K562 (cell line): ENCODE measurements at regions not wholly inside any gene's neighbourhood (a gene's known extent, or its start where the extent isn't known, plus 50 kb on each side); places are given as distances from the start of the nearest gene placed in this dataset.

Experiments used
- ATAC-seq: fragments of 200-7000 bp; cut with Tn5 transposase; 3 replicates; pipeline ENCODE4 v1.9.1; 2020; ENCODE audit warnings: moderate library complexity
- BruUV-seq: library from RNA; stranded (reverse); fragments of 400-500 nt; replicated peaks from 2 replicates; lab custom pipeline; 2021; lab: Mats Ljungman, UMichigan
- CTCF ChIA-PET: fragments of 300-600 bp; formaldehyde crosslinking; extraction: SDS; loops from one replicate; lab custom pipeline; 2021; ENCODE audit warnings: low intra/inter-chr PET ratio; lab: Yijun Ruan, JAX
- POLR2A ChIA-PET: fragments of 300-600, 350-650 bp; sonication (Branson Sonifier 250); formaldehyde crosslinking; extraction: SDS; loops from one replicate; lab custom pipeline; 2021; ENCODE audit warnings: antibody characterized with exemption, inconsistent platforms; lab: Yijun Ruan, JAX
- DNase-seq, 4 experiments: peaks; one replicate each; pipeline versions ENCODE4 v3.0.0 to v3.0.0-alpha.2; 2011 to 2018; ENCODE audit warnings: low spot score in 3 of 4, mixed read lengths in 3 of 4; ENCODE audit errors: extremely low read depth in 1 of 4
- FAIRE-seq: peaks from 2 replicates; lab custom pipeline; 2011; peaks lifted over from hg19 to GRCh38; lab: Jason Lieb, UNC
- H2AFZ ChIP-seq: 2 replicates; pipeline ENCODE4 v1.6.0; 2011; ENCODE audit warnings: low read depth, low read length, control low read depth, inconsistent platforms
- H3K27ac ChIP-seq: fragments of 200-600 bp; 3 replicates; pipeline ENCODE4 v1.8.0; 2011; ENCODE audit warnings: low read depth, mild to moderate bottlenecking, control low read depth, inconsistent platforms, low read length, moderate library complexity, mixed read lengths; ENCODE audit errors: extremely low read depth
- H3K27me3 ChIP-seq, 2 experiments: fragments of 300-600 bp in 1 of 2; 2 replicates in 1 of 2; 3 replicates in 1 of 2; pipeline versions ENCODE4 v1.6.0 to v1.8.0; 2011; ENCODE audit warnings: inconsistent platforms in 2 of 2, low read length in 2 of 2, mild to moderate bottlenecking in 1 of 2, mixed read lengths in 1 of 2, moderate library complexity in 1 of 2; ENCODE audit not compliant: control insufficient read depth in 2 of 2, insufficient read depth in 2 of 2
- H3K36me3 ChIP-seq: fragments of 300-600 bp; 3 replicates; pipeline ENCODE4 v1.8.0; 2011; ENCODE audit warnings: mild to moderate bottlenecking, low read length, inconsistent platforms; ENCODE audit not compliant: control insufficient read depth, insufficient read depth
- H3K4me1 ChIP-seq, 2 experiments: fragments of 200-600 bp in 1 of 2; replicated peaks in 1 of 2; 2 replicates in 1 of 2; 3 replicates in 1 of 2; pipeline versions ENCODE4 v1.5.1 to v1.8.0; 2011; ENCODE audit warnings: inconsistent platforms in 2 of 2, low read length in 2 of 2, mild to moderate bottlenecking in 1 of 2, mixed read lengths in 1 of 2, moderate library complexity in 1 of 2; ENCODE audit not compliant: control insufficient read depth in 2 of 2, insufficient read depth in 2 of 2
- H3K4me2 ChIP-seq: 2 replicates; pipeline ENCODE4 v1.6.1; 2011; ENCODE audit warnings: low read length, control low read depth, inconsistent platforms, mixed read lengths; ENCODE audit not compliant: insufficient read depth
- H3K4me3 ChIP-seq: fragments of 200-600 bp; sonication (generic), shearing (Covaris generic); 2 replicates; pipeline ENCODE4 v1.5.1; 2016; ENCODE audit warnings: control low read depth, inconsistent platforms
- H3K79me2 ChIP-seq: fragments of 200-600 bp; 3 replicates; pipeline ENCODE4 v1.8.0; 2011; ENCODE audit warnings: low read length, inconsistent platforms; ENCODE audit not compliant: control insufficient read depth, insufficient read depth
- H3K9ac ChIP-seq, 2 experiments: 2 replicates each; pipeline versions ENCODE4 v1.6.0 to v1.6.1; 2011; ENCODE audit warnings: low read depth in 2 of 2, low read length in 2 of 2, control low read depth in 1 of 2, inconsistent platforms in 1 of 2, mild to moderate bottlenecking in 1 of 2, mixed read lengths in 1 of 2; ENCODE audit not compliant: insufficient read depth in 1 of 2
- H3K9me1 ChIP-seq: one replicate; pipeline ENCODE4 v1.6.0; 2011; ENCODE audit warnings: inconsistent platforms, mild to moderate bottlenecking, low read length, moderate library complexity; ENCODE audit not compliant: control insufficient read depth, insufficient read depth
- H3K9me3 ChIP-seq: replicated peaks from 2 replicates; pipeline ENCODE4 v1.5.1; 2011; ENCODE audit warnings: low read depth, low read length, inconsistent platforms; ENCODE audit not compliant: control insufficient read depth, insufficient read depth
- H4K20me1 ChIP-seq: replicated peaks from 2 replicates; pipeline ENCODE4 v1.6.1; 2011; ENCODE audit warnings: low read length, inconsistent platforms, mixed read lengths; ENCODE audit not compliant: control insufficient read depth, insufficient read depth
- CBX5 ChIP-seq: IDR thresholded peaks from 2 replicates; pipeline ENCODE4 v1.6.1; 2014; ENCODE audit warnings: low read depth, borderline replicate concordance
- EGR1 ChIP-seq: fragments of 450-650 bp; conservative IDR thresholded peaks from 2 replicates; pipeline ENCODE4 v1.6.1; 2017; ENCODE audit warnings: mild to moderate bottlenecking
- EP400 ChIP-seq: fragments of 450-650 bp; IDR thresholded peaks from 2 replicates; pipeline ENCODE4 v1.6.1; 2017; ENCODE audit warnings: antibody characterized with exemption, mild to moderate bottlenecking, moderate library complexity
- GTF2F1 ChIP-seq: IDR thresholded peaks from 2 replicates; pipeline ENCODE4 v1.6.1; 2011; ENCODE audit warnings: low read depth, low read length, improper control_type of control experiment
- HCFC1 ChIP-seq: IDR thresholded peaks from 2 replicates; pipeline ENCODE4 v1.6.1; 2012; ENCODE audit warnings: low read depth, low read length, improper control_type of control experiment
- MXD1 ChIP-seq: fragments of 250-450 bp; sonication (Bioruptor Pico); IDR thresholded peaks from 2 replicates; pipeline ENCODE4 v1.8.0; 2021; ENCODE audit warnings: borderline replicate concordance, mild to moderate bottlenecking, moderate library complexity; ENCODE audit not compliant: poor library complexity, severe bottlenecking
- RBFOX2 ChIP-seq: fragments of 200-400 bp; formaldehyde crosslinking; IDR thresholded peaks from 2 replicates; pipeline ENCODE4 v1.6.1; 2017; ENCODE audit warnings: low read depth, mild to moderate bottlenecking, low read length, moderate library complexity
- RBM25 ChIP-seq: fragments of 200-400 bp; formaldehyde crosslinking; IDR thresholded peaks from 2 replicates; pipeline ENCODE4 v1.6.1; 2018; ENCODE audit warnings: low read length, low read depth, moderate library complexity; ENCODE audit not compliant: severe bottlenecking
- REST ChIP-seq, 2 experiments: fragments of 450-650 bp; formaldehyde crosslinking in 1 of 2; IDR thresholded peaks; 2 replicates each; pipeline versions ENCODE4 v1.4.0 to v1.6.1; 2014 to 2020; ENCODE audit warnings: mild to moderate bottlenecking in 2 of 2, borderline replicate concordance in 1 of 2, low read depth in 1 of 2
- TCF3 ChIP-seq: sonication (generic); formaldehyde crosslinking; IDR thresholded peaks from 2 replicates; pipeline ENCODE4 v1.4.0; 2020; ENCODE audit warnings: mild to moderate bottlenecking, missing genetic modification reagents
- ZFPM2 ChIP-seq: fragments of 250-450 bp; sonication (Bioruptor Pico); IDR thresholded peaks from 2 replicates; pipeline ENCODE4 v1.5.1; 2022; ENCODE audit warnings: mild to moderate bottlenecking
- ZNF133 ChIP-seq: fragments of 250-450 bp; sonication (Bioruptor Pico); IDR thresholded peaks from 2 replicates; pipeline ENCODE4 v1.4.0; 2020; ENCODE audit warnings: mild to moderate bottlenecking
- ZNF165 ChIP-seq: fragments of 250-450 bp; sonication (Bioruptor Pico); IDR thresholded peaks from 2 replicates; pipeline ENCODE4 v1.4.0; 2020; ENCODE audit warnings: borderline replicate concordance
- ZNF384 ChIP-seq: IDR thresholded peaks from 2 replicates; pipeline ENCODE4 v1.6.1; 2012; ENCODE audit warnings: low read depth, low read length, improper control_type of control experiment
- ZNF780A ChIP-seq: fragments of 250-450 bp; sonication (Bioruptor Pico); IDR thresholded peaks from 2 replicates; pipeline ENCODE4 v1.5.0; 2021; ENCODE audit warnings: mild to moderate bottlenecking
- WGBS: fragments of 100-300 bp; shearing (Covaris generic); methylation state at CpG from one replicate; pipeline ENCODE4 v1.1.6; 2016; ENCODE audit warnings: low coverage, mixed read lengths; ENCODE audit not compliant: insufficient coverage; ENCODE audit errors: missing lambda C conversion rate; 5-methylcytosine and 5-hydroxymethylcytosine counted together
- in situ Hi-C: fragments of 300-500 bp; cut with MboI; formaldehyde crosslinking; loops from 4 replicates; pipeline ENCODE4 v1.15.0; 2018; ENCODE audit warnings: inconsistent platforms, mixed read lengths
- intact Hi-C: fragments of 100-400 bp; cut with micrococcal nuclease; formaldehyde crosslinking; loops from 2 replicates; pipeline ENCODE4 v1.14.2; 2022

DNA sequence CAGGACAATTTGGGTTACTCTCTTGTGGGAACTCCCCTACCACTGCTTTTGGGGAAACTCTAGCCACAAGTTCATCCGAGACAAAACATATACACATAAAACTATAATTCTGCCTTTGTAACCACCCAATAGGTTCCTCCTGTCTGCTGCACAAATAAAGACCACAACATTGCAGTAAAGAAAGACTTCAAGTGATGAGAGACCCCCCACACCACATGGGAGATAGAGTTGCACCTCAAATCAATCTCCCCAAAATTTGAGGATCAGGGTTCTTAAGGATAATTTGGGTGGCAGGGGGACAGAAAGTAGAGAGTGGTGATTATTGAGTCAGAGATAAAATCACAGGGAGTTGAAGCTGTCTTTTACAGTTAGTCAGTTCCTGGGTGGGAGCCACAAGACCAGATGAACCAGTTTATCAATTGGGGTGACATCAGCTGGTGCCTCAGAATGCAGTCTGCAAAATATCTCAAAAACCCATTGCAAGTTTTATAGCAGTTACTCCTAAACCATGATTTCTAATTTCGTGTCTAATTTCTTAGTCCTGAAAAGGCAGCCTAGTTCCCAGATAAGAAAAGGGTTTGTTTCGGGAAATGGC, 1348.5 kb downstream of the PCDH9 start:
- H3K4me1 ChIP-seq = no peaks in the 10 kb centered on the region; a peak in 1 of 5 replicates
- ATAC-seq (no peak), DNase-seq (no peak), FAIRE-seq (no peak)
- H3K79me2 ChIP-seq = no peaks in the 10 kb centered on the region
- no peaks in the 10 kb centered on the region for H3K27me3 ChIP-seq
- WGBS = 6% methylated on average over 3 of the region's 3 CpGs
- ChIA-PET CTCF (no interaction called here), POLR2A (no interaction called here)
- H4K20me1 ChIP-seq = no peaks in the 10 kb centered on the region
- no peaks in the 10 kb centered on the region for H3K9me3 ChIP-seq
- H2AFZ ChIP-seq = no peak overlapping the region
- H3K9ac ChIP-seq = no peak overlapping the region
- no peaks in the 10 kb centered on the region for H3K36me3 ChIP-seq
- H3K4me3 ChIP-seq = no peak overlapping the region
- H3K27ac ChIP-seq = no peak overlapping the region
- no TSS peak for BruUV-seq
- H3K9me1 ChIP-seq = no peaks in the 10 kb centered on the region
- in situ Hi-C loops = no loop called here
- H3K4me2 ChIP-seq = no peak overlapping the region
- intact Hi-C loops = no loop called here
- TF ChIP-seq RBFOX2 (no peak), ZNF780A (CRISPR knock-in tag) (no peak), ZNF133 (no peak), EGR1 (no peak), ZNF384 (no peak), CBX5 (no peak), MXD1 (CRISPR knock-in tag) (no peak), TCF3 (CRISPR knock-in tag) (no peak), RBM25 (no peak), ZFPM2 (CRISPR knock-in tag) (no peak), EP400 (no peak), HCFC1 (no peak), REST (IDR thresholded peaks at IDR 0.05; ENCODE audit: borderline replicate concordance) (no peak), REST (CRISPR knock-in tag; IDR thresholded peaks at IDR 0.05; ENCODE audit: low read depth) (no peak), GTF2F1 (no peak), ZNF165 (CRISPR knock-in tag) (no peak)
